ENCODE measurements at regions not wholly inside any gene's neighbourhood (a gene's known extent, or its start where the extent isn't known, plus 50 kb on each side); places are given as distances from the start of the nearest gene placed in this dataset.

DNA sequence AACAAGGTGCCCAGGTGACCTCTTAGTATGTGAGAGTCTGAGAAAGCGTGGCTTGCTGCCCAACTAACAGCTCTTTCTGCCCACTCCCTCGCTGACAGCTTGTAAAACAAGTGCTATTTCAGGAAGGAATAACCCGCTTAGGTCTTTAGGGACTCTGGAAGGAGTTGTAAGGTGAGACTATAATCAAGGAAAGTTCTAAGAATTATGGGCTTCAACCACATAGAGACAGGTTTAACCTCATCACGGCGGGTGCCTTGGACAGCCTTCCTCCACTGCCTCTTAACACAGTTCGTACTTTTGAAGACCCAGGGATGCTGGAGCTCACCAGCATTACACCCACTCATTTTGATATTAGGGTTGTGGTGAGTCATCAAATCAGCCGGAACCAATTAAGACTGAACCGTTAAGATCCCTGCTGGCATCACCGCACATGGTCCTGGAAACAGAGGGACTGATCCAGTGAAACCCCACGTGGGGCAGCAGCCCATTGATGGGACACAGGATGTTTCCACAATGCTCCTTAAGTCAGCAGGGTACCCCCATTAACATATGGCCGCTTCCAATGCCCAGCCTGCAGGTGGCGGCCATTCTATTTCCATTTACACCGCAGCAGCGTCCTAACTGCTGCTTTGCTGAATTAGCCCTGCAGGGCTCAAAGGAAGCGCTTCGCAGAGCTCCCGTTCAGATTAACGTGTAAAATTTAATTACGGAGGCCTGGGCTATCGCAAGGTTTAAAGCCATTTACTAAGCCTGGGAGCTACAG lies 176.6 kb upstream of the SDK2 start:
- DNase-seq: no peak

DNA sequence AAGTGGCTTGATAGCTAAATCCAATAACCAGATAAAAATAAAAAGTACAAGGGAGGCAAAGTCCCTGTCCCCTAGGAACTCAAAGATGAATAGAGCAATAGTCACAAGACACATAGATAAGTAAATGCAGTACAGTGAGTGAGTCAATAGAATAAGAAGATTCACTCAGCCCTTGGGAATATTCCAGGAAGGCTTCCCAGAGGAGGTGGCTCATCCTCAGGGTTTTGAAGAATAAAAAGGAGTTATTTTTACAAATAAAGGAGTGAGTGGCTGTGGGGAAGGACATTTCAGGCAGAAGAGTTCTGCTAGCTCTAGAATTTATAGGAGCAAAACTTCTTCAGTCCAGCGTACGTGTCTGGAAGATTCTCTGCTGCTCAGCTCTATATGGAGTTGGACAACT lies 177.4 kb upstream of the SDK2 start:
- DNase-seq: no peak

DNA sequence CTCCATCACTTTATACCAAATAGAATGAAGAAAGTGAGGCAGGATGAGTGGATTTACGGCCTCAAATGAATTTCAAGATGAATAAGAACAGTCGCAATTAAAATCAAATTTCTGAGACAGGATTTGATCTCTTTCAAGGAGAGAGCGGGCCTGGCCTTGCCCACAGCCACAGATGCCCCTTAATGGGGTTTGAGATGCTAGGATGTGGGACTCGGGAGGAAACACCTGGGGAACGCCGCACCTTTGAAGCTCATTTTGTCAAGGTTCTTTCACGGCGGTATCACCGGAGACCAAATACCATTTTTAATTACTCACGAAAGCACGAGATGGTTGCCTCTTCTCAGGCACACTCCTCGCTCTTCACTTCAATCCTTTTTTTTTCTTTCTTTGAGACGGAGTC lies 178.1 kb upstream of the SDK2 start:
- no peak for DNase-seq

DNA sequence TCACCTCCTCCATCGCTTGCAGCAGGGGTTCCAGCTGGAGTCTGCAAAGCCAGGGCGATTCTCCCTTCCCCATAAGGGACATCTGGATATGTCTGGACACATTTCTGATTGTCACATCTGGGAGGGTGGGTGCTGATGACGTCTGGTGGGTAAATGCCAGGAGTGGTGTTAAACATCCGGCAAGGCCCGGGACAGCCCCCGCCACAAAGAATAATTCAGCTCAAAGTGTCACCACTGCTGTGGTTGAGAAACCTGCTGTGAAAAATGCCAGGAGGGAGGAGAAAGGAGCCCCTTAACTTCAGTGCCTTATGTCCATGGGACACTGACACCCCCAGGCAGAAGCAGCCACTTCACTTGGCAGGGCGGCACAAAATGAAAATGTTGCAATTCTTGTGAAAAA lies 179.4 kb upstream of the SDK2 start:
- no peak for DNase-seq

DNA sequence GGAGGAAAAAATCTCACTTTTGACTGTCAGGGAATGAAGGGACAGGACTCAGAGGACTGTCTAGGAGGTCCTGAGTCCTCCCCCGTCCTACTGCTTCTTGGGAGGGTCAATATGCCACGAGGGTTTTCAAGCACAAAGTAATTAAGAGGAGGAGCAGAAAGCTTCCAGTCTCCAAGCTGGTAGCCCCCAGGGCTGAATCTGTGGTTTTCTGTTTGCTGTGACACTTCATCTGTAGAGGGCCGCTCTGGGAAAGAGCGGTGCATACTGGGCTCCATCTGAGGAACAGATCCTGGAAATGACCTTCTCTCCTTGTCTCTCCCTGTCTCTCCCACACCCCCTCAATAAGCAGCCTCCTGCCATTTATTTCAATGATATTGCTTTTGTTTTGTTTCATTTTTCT lies 180.1 kb upstream of the SDK2 start:
- DNase-seq: no peak

DNA sequence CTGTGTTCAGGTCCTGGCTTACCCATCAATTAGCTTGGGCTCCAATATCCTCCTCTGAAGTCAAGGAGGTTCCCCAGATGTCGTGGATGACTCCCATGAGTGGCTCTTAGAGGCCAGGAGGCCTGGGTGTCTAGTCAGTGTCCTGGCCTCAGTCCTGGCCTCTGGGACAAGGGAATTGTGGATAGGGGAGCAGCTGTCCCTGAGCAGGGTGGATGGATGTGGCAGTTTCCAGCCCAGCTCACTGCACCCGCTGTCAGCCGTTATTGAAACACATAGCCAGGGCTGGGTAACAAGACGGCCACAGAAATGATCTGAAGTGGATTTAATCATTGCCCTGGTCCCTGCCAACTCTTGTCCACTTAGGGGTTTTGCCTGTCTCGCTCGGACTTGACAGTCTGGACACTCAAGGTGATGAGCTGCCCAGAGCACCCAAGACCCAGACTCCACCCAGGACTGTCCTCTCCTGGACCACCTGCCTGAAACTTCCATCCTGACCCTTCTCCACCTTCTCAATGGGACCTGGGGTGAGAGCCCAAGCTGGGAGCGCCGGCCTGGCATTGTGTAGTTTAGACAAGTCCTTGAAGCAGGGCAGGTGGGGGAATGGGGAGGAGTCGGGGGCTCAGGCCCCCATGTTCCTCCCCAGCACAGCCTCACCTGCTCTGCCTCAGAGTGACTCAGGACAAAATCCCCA lies 182.1 kb upstream of the SDK2 start:
- DNase-seq: no peak

DNA sequence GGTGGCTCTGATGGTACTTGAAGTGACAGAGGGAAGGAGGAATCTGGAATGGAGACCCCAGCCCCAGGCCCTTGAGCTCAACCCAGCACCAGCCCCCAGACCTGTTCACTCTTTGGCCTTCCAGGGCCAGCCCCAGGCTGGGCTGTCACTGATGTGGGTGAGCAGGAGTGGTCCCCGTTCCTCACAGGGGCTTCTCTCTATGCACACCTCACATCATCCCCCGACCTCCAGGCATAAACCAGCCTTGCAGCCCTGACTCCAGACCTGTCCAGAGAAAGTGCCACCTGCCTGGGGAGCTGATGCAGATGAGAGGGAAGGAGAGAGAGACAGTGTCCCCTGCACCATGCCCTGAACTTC lies 182.6 kb upstream of the SDK2 start:
- DNase-seq: no peak

DNA sequence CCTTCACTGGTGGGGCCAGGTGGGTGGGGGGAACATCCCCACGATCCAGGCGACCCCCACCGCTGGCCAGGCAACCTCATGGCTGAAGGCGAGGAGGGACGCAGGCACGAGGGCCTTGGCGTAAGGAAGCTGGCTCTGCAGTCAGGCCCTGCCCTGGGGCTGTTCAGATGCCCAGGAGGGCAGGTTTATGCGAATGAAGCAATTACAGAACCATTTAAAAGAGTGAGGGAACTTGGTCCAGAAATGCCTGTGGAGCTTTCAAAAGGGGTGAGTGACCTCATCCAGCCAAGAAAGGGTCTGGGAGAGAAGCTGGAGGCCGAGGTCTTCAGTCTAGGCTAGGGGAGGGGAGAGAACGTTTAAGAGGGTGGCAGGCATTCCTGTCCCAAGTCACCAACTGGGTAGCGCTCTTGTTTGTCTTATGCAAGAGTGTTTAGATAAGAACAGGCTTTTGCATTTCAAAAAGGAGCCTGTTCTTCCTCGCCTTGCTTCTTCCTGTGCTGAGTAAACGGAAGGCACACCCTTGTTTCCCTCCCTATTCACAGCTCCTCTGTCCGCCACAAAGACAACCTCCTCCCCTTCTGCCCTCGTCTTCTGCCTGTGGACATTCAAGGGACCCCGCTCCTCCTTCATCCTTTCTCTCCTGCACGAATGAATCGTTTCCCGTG lies 183.5 kb upstream of the SDK2 start:
- DNase-seq: no peak

DNA sequence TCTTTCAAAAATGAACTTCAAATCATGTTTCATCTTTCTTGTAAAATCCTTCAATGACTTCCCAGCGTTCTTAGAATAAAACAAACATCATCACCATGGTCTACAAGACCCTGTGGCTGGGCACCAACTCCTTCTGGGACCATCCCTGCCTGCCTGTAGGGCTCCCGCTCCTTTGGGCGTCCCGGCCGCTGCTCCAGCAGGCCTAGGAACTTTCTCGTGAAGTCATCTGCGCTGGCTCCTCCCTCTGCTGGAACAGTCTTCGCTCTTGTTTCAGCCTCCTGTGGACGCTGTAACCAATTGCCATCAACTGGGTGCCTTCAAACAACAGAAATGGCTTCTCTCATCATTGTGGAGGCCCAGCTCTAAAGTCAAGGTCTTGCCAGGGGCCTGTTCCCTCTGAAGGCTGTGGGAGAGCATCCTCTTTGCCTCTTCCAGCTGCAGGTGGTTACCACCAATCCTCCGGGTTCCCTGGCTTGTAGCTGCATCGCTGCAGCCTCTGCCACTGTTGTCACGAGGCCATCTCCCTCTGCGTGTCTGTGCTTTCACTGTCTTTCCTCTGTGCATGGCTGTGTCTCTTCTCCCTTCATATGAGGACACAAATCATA lies 185.5 kb upstream of the SDK2 start:
- DNase-seq: no peak

DNA sequence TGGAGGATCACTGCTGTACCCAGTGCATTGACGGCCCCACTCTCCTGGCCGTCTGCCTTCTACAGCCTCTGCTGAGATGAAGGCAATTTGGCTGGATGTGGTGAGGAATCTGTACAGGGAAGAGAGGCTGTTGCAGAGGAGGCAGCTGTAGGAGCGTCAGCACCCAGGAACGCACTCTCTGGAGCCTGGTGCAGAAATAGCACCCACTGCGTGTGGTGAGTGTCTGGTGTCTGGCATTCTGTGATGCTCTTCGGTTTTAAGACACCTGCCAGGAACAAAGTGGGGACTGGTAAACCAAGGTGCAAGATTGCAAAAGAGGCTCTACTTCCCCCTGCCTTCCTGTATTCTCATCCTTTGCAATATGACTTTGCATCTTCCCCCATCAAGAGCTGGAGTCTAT lies 187.5 kb upstream of the SDK2 start:
- DNase-seq: no peak

DNA sequence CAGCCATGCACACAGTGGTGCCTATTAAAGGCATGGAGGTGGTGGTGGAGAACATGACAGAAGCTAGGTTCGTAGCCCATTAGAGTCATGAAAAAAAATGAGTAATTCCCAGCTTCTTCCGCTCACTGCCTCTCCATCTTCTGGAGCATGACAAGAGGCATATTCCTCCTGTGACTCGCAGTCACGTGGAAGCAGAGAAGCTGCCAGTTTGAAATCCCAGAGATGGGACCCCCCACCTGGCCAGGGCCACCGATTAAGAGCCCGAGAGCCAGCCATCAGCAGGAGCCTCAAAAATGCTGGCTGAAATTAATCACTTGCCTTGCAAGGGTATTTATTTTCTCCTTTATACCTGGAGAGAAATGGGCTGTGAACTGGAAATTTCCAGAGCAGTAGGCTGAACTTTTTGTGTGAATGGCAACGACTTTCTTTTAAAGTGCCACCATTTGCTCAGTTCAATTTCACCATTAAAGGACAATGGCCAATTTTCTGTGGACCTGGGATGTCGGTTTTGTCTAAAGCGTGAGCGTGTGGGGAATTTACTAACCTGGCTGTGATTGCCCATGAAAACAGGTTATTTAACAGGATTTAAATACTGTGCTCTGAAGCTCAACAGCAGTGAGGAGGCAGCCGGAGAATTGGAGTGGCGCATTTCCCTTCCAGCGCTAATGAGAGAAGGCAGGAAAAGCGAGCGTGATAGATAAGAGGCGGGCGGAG lies 189.7 kb upstream of the SDK2 start:
- no peak for DNase-seq

DNA sequence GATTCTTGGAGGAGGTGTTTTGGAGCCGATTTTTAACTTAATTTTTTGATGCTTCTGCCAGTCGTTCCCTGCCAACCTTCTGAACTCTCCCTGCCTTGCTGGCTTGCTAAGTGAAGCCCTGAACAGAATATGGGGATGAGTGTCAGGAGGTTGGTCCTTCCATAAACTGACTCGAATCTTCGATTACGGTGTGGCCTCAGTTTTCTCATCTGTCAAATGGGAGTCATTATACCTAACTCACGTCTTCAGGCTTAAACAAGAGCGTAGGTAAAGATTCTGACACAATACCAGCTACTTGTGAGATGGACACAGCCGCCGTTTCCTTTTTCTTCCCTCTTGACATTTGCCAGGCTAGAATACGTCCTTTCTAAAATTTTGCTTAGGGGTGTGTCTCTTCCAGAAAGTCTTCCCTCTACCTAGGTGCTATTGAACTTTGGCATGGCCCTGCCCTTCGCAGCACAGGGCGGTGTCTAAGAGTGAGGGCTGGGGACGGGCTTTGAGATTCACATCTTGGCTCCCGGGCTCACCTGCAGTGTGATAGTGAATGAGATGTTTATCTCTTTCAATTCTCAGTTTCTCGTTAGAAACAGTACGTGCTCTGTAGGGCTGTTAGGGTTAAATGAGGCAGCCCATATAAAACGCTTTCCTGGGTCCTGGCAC lies 190.6 kb upstream of the SDK2 start:
- DNase-seq: no peak

DNA sequence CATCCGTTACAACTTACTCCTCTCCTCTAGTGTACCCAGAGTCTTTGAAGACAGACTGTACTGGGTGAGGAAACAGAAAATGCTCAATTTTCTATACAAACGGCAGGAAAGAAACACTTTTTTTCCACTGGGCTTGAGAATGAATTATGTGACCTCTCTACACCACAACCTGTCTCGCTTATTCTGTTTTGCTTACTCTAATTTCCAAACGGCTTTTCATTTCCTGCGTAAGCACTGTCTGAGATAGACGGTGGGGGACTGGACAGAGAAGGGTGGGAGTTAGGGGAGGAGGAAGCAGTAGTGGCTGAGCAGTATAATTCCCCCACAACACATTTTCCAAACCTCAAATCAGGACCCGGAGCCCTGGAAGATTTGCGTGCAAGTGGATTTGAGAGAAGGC lies 191.4 kb upstream of the SDK2 start:
- no peak for DNase-seq

DNA sequence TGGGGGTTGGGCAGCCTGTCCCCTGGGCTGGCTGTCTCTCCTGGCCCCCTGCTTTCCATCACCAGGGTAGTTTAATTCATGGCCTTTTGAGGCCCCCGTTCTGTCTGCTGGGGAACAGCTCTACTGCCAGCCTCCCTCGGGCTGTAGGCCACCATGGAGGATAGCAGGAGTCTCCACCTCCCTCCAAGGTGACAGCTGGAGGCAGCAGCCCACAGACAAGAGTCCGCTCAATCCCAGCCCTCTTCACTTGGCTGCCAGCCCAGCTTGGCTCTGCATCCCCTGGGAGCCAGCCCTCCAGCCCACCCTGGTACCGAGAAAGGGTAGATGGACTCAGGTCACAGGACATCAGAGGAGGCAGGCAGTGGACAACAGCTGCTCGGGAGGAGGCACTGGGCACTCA lies 194.6 kb upstream of the SDK2 start:
- peak; percentile 41 for DNase-seq

DNA sequence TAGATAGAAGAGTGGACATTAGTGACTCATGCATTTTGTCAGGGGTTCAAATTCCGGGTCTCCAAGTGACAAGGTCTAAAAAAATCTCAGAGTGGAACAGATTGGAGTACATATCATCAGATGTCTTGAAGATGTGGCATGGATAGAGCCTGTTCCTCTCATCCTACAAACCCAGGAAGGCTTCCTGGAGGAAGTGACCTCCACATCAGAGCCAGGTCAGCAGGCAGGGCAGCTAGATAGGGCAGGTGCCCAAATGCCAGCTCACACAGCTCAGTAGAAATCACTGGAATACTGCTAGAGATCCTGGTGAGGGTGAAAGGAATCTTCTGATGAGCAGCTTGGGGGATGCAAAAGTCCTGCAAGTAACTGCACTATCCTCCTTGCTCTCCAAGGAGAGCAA lies 196.6 kb upstream of the SDK2 start:
- no peak for DNase-seq

DNA sequence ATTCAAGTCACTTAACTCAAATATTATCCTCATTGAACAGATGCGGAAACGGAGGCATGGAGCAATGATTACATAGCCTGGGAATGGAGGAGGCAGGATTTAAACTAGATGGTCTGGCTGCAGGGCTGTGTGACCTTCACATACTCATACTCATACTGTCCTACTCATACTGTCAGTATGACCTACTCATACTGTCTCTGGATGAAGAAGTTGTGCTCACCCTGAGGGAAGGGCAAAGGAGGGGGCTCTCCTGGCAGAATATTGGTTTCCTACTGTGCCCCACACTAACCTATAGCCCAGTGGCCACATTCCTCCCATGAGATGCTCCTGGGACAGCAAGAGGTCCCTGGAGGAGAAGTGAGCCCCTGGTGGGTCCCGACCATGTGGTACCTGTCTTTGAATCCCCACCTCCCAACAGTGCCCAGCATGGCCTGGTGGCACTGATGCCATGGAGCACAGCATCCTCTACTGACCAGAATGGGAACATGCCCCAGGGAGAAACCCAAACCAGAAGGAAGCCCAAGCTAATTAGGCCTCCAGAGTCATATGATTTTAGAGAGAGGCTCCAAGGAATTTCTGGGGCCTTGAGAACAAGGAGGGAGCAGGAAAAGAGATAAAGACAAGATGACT lies 197.3 kb upstream of the SDK2 start:
- peak; percentile 73 for DNase-seq

DNA sequence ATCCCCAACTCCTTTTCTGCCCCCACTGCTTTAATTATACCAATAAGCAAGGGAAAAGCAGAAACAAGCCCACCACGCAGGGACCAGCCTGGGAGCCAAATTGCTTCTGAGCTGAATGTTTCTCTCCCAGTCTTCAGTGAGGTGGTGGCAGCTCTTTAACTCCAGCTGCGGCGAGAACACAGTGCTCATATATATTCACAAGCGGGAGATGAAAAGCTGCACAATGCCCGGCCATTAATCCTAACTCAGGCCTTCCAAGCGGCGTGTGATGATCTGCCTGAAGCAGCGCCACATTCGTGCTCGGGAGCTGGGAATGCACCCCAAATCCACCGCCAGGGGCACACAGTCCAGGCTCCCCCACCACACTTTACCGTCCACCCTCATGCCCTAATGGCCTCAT lies 203.7 kb upstream of the SDK2 start:
- no peak for DNase-seq

DNA sequence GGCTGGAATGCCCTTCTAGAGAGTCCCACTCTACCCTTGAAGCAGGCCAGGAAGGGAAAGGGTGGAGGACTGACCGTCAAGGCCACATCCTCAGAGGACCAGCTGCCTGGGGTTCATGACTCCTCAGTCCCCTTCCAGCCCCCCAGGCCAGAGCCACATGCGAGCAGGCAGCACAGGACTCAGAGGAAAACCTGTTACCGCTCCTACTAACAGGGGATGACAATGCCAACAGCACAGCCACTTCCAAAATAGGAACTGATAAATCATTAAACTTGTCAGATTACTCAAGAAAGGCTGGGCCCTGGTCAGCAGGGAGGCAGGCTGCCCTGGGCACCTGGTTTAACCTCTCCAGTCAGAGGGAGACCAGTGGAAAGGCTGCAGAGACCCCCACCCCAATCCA lies 206.2 kb upstream of the SDK2 start:
- no peak for DNase-seq

DNA sequence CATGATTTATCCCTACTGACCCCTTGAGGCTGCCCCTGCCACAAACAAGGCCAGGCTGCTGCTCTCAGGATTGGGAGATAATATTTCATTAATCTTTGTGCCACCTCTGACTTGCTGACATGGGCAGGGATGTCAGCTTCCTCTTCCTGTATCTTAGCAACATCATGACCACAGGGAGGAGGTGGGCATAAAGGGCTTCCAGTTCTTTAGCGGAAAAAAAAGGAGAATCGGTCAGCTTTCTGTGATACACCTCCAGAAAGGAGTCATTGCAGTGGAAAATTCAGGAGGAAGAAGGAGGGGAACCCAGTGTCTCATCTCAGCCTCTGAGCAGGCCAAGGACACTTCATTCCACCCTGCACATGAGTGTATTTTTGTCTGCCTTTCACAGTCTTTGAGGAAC lies 206.8 kb upstream of the SDK2 start:
- DNase-seq: no peak

DNA sequence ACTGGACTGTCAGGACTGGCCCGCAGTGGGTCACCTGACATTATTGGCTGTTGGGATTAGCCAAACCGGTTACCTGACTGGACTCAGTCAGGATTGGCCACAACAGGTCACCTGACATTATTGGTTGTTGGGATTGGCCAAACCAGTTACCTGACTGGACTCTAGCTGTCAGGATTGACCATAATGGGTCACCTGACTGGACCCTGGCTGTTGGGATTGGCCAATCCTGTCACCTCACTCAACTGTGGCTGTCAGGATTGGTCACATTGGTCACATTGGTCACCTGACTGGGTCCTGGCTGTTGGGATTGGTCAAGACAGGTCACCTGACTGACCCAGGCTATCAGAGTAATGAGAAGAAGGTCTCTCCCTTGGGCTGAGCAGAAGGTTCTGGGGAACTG lies 207.7 kb upstream of the SDK2 start:
- no peak for DNase-seq

DNA sequence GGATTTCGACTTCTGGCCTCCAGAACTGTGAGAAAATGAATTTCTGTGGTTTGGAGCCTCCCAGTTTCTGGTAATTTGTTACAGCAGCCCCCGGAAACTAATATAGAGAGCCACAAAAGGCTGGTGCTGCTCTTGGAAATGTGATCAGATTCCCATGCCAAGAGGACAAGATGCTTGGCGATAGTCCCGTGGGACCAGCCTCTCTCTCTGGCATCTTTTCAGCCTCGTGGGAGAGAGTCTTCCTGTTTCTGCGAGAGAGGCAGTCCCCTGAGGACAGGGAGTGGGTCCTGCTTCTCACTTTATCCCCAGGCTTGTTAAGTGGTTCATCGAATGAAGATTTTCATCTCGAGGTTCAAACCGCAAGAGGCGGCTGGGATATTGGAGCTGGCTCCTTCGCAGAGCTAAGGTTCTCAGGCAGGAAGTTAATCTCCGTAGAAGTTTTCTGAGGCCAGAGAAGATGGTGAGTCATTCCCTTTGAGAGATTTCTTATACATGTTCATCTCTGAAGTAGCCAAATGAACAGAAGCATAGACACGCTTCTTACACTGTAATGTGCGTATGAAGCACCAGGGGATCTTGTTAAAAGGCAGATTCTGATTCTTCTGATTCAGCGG lies 211.6 kb upstream of the SDK2 start:
- no peak for DNase-seq

DNA sequence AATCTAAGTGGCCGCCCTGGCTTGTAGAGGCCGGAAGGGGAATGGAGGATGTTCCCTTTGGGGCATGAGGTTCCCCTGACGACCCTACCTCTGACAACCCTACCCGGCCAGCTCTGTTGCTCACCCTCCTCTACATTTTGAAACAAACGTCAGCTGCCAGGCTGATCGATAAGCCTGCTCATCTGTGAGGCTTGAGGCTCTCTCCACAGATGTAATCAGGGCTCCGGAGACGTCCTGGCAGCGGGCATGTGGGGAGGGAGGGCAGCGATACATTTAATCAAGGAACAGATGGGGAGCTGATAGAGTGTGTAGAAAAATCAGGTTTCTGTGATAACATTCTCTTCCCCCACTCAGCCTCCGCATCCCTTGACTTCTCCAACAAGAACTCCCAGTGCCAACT lies 212.3 kb upstream of the SDK2 start:
- no peak for DNase-seq
